ENCODE measurements at regions not wholly inside any gene's neighbourhood (a gene's known extent, or its start where the extent isn't known, plus 50 kb on each side); places are given as distances from the start of the nearest gene placed in this dataset.
"Not testable (repeated sequence)": the region's sequence is repeated elsewhere in the genome, so short reads cannot be mapped to it uniquely, and the experiment has no call there.

DNA sequence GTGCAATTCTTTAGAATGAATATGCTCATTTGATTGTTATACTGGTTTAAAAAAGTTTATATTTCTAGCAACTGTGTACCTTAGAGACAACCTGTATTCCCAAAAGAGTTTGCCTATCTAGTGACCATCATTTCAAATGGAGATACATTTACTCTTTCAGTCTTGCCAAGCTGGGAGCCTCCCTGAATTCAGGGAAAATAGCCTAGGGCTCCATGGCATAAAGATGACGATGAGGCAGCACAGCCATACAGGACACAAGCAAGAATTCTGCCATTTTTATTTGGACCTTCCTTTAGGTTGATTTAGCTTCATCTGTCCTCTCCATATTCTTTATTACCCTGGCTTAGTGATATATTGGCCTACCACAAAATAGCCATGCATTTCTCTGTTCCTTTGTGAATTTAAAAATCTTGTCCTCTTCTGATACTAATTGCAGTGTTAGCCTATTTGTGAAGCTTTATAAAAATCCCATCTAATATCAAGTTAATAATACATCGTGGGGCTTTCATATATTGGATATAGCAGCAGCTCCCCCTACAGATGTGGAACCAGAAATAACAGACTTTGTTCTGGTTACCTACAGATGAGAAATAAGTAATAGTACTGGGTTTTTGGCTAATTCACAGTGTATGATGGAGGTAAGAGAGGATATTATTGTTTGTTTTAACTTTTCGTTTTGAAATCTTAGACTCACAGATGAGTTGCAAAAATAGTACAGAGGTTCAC is 1661.9 kb upstream of the PIK3C3 start:
- peak; percentile 27 for DNase-seq

DNA sequence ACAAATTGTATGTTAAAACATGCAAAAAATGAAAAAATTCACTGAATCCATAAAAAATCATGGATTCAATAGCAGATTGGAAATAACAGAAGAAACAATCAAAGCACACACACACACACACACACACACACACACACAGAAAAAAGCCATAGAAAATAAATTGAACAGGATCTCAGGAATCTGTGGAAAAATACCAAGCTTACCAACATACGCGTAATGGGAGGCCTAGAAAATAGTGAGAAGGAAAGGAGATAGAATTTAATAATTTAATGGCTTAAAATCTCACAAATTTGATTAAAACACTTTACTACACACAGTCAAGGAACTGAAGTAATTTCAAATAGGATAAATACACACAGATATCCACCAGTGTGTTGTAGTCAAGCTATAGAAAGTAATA is 1671.5 kb upstream of the PIK3C3 start:
- no peak for DNase-seq

DNA sequence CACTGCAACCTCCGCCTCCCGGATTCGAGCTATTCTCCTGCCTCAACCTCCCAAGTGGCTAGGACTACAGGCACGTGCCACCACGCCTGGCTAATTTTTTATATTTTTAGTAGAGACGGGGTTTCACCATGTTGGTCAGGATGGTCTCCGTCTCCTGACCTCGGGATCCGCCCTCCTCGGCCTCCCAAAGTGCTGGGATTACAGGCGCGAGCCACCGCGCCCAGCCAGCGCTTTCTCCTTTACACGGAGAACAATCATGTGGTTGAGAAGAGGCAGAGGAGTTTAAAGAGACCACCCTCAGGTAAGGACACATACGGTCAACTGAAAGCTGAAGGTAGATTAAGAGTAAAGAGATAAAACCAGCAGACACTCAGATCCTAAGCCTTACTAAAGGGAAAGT is 1673.7 kb upstream of the PIK3C3 start:
- DNase-seq, result not testable (repeated sequence)

DNA sequence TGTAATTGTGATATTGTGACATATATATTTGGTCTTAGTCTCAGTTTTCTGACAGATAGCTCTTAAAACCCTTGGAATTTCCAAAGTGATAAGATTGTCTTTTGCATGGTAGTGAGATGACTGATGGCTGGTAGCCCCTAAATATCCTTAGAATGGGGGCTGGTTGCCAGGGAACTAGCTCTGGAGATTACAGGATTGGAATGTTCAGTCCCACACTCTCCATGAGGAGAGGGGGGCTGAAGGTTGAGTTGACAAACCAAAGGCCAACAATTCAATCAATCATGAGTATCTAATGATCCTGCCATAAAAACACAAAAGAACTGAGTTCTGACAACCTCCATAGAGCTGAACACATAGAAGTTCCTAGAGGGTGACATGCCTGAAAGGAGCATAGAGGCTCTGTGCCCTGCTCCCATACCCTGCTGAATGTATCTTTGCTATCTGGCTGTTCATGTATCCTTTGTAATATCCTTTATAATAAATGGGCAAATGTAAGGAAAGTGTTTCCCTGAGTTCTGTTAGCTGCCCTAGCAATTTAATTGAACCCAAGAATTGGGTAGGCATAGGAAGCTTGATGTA is 1680.3 kb upstream of the PIK3C3 start:
- DNase-seq, result no peak

DNA sequence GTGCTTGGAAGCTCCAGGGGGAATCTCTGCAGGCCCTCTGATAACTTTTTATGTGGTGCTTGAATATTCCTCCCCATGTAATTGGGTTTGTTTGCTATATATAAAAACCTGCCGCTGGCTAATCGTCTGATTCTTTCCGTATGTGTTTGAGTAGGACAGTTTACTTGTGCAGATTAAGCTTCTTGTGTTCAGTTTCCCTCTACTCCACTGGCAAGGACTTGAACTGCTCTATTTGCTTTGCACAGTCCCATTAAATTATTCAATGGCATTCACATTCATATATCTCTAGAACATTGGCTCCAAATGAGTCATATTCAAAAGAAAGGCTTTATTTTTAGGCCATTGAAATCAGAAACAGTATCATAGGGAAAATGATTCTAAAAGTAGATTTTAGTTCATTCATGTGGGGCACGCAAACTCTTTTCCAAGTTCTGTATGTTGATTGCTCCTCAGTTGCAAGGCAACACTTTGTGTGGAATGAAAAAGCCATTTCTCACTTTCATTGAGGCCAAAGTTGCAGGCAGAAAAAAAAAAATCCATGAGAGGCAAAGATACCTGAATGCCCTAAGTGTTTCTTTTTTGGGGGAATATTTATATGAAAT is 1682.3 kb upstream of the PIK3C3 start:
- DNase-seq, result no peak

DNA sequence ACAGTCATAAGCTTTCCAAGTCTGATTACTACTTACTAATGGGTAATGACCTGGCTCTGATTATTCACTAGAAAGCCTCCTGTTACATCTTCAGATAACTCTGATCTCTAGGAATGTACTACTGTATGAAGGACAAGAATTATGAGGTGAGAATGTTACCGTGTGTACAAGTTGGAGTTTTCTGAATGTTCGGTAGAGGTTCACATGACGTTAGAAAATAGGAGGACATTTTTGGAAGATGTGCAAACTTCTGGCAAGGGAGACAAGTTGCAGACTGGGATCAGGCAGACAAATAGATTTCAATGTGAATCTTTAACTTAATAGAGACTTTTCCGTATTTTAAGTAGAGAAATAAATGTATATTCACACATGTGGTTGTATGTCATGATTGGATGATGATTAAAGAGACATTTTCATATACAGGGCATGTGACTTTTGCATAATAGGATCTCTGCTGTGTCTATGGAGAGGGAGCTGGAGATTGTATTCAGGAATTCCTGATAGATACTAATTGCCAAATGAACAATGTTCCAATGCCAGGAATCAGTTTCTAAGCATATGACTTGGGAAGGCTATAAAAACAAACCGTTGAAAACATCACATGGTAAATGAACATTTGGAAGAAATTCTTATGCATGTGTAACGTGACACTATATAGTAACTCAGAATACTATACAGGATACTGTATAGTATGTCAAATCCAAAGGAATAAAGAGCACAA is 1695.8 kb upstream of the PIK3C3 start:
- no peak for DNase-seq

DNA sequence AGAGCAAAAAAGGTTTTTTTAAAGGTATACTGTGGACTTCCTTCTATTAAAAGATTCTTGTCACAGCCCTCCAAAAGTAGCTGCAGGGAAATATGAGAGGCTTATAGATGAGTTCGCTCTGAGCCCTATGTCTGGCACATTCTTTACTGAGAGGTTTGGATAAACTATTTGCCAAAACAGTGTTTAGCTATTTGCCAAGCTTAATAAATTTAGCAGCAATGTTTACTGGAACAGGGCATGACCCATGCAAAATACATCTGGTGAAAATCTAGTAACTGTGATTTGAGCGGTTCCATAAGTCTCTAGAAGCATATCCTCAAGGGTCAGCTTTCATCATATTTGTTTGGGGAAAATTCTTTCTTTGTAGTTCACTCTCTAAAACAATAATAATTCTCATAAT is 1696.7 kb upstream of the PIK3C3 start:
- no peak for DNase-seq

DNA sequence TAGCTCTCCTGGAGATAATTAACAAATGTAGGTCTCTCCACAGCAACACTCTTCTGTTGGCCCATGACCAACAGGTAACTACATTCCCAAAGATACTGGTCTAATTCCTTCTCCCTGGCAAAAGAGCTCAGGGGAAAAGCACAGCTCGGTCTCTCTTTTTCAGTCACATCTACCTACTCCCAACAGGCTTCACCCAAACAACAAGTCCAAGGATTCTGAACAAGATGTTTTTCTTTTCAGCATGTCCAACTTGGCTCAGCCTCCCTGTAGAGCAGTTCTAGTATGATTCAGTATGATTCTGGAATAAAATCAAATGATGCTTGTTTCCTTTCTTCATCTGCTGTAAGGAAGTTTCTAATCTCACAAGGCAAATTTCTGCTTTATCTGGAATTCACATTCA is 1704.8 kb upstream of the PIK3C3 start:
- no peak for DNase-seq

DNA sequence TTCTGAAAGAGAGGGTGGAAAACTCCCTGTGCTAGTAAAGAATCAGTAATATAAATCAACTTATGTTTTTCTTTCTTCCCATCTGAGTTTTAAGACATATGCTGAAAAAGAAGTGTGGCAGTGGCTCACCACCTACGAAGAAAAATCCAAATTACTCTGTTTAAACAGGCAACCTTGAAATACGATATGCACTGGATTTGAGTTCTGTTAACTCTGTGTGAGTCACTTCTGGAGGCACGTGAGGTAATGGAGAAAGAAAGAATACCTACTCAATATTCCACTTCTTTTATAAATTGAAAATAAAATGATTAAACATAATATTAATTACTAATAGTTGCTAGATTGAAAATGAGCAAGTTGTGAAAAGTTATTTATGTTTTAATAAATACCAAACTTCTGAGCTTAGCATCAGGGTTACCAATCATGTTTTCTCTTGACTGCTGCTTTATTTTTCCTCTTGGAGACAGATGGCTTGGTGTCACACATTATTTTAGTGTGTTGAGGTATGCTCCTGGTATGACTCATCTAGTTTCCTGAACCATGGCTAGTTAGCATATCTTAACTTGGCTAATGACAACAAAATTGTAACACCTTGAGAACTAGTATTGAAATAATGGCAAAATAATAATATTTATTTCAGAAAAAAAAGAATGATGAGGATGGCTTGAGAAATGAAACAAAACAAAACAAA is 1705.5 kb upstream of the PIK3C3 start:
- no peak for DNase-seq

DNA sequence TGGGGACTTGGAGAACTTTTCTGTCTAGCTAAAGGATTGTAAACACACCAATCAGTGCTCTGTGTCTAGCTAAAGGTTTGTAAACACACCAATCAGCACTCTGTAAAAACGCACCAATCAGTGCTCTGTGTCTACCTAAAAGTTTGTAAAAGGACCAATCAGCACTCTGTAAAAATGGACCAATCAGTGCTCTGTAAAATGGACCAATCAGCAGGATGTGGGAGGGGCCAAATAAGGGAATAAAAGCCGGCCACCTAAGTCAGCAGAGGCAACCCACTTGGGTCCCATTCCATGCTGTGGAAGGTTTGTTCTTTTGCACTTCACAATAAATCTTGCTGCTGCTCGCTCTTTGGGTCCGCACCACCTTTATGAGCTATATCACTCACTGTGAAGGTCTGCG is 1709.4 kb upstream of the PIK3C3 start:
- DNase-seq, result not testable (repeated sequence)

DNA sequence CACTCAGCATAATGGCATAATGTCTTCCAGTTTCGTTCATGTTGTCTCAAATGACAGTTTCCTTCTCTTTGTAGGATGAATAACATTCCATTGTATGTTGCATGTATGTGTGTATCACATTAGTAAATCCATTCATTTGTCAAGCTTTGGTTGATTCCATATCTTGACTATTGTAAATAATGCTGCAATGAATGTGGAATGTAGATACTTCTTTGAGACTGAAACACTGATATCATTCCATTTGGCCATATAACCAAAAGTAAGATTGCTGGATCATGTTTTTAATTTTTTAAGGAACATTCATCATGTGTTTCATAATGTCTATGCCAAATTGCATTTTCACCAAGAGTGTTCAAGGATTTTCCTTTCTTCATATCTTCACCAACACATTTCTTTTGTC is 1711.4 kb upstream of the PIK3C3 start:
- DNase-seq, result no peak

DNA sequence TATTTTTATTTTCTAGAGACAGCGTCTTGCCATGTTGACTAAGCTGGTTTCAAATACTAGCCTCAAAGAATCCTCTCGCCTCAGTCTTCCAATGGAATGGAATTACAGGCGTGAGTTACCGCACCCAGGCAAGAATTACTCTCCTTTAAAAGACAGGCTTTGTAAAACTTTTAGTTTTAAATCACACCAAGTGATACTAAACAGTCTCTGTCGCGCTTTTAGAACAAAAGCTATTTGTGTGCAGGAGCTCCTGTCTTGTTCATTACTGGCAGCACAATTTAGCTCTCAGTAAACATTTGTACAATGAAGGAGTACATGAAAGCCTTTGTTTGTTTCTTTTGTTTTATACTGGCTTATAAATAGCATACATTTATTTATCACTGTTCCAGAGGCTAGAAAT is 1719.2 kb upstream of the PIK3C3 start:
- no peak for DNase-seq

DNA sequence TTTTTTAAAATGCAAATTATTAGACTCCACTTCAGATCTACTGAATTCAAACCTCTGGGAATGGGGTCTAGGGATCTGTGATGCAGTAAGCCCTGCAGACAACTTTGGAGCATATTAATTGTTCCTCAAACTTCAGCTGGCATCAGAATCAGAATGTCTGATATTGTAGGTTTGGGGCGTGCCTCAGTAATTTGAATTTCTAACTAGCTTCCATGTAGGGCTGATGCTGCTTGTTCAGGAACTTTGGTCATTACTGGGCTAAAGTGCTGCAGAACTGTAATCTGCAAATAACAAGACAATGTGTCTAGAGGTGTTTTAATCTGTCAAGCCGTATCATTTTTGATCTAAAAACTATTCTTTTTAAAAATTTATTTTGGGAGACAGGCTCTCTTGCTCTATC is 1719.7 kb upstream of the PIK3C3 start:
- no peak for DNase-seq

DNA sequence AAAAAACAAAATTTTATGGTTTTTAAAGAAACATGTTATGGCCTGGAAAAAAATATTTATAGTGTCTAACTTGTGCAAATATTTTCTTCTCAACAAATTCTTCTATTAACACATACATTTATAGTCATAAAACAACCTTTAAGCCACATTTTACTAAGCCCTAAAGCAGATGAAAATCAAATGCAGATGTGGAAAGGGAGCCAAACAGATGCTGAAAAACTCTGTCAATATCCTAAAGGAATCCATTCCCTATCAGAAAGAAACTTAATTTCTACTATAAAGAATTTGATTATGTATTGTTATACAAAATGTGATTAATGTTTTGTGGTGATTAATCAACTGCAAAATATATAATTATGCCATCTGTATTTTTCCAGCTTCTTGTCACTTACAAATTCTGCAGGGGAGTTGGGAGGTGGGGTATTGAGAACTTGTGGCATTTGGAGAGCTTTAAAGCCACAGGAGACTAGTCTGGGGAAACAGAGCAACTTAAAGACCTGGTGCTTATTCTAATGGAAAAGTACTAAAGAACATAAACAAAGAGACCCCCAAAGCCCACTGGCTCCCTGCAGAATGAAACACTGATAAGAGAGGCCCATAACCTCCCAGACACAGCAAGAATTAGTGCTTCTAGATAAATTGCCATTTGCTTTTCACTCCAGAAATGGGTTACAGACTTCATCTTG is 1721.0 kb upstream of the PIK3C3 start:
- DNase-seq, result no peak

DNA sequence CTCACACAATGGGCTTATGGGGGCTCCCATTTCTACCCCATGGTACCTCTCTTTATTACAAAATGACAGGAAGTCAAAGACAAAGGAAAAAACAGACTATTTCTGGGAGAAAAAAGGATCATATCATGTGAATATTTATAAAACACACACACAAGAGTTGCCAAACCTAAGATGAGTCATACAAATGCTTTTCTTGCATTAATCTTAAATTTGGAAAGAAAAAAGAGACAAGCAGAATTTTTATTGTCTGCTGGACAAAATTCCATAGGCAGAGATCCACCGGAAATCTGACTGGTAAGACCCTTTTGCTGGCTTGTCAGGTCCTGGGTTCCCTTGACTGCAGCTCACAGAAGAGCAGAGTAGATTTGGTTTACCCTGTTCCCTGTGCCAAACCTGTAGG is 1732.3 kb upstream of the PIK3C3 start:
- DNase-seq, result no peak

DNA sequence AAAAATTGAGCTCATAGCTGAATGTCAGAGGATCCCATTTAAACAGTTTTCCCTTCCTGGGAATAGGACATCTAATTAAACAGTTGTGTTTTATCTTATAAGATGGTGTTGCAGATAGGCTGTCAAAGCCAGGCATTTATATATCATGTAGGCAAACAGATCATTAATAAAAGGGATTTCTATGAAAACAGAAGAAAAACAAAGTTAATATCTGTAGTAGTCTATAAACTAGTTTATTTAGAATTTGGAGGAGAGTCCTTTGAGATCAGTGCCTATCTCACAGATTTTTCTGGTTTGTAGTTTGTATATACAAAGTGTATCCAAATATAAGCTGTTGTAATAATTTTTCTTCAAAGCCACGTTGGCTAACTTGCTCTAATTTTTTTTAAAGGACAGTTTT is 1738.2 kb upstream of the PIK3C3 start:
- no peak for DNase-seq

DNA sequence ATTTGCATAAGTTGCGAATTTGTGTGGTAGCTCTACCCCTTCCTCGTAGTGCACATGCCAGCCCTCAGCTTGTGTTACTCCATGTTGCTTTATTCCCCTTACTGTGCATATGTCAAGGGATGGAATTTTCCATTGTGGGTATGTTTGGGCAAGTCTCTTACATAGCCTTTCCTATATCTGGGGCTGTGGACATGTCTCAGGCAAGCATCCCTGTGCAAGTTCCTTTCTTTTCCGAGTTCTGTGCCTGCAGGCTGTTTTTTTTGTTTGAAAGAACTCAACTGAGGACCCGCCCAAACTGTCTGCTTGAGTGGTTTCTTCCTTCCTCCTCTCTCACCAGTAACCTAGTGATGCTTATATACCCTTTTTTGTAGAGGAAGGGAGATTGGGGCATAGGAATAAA is 1739.1 kb upstream of the PIK3C3 start:
- no peak for DNase-seq

DNA sequence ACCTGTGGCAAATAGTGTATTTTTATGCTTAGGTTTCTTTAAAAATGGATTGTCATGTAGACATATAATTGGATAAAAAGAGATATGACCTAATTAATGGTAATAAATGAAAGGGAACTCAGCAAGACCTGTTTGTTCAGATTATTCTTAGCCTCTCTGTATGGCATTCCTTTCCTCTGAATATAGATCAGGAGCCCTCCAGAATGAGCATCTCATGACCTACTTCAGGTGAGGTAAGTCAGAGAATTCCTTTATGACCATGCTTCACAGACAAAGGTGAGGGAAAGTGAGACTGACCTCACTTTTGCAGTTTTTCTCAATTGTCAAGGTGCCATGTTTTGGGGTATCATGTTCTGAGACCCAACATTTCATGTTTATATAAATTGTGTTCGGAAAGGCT is 1744.3 kb upstream of the PIK3C3 start:
- DNase-seq, result no peak

DNA sequence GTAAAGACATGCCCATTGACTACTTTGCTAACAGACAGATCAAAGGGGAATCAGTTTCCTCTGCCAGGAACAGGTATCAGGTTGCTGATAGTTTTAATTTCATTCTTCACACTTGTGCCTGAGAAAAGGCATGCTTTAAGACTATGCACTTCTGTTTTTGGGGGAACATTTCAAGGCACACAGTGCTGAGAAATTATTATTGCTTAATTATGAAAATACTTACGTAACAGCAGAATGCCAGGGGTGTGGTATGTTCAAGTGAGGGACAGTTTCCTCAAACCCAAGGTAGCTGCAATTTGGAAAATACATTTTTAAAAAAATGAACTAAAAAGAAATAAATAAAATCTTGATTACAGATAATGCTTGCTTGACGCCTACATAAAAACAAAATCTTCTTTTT is 1746.1 kb upstream of the PIK3C3 start:
- DNase-seq, result no peak

DNA sequence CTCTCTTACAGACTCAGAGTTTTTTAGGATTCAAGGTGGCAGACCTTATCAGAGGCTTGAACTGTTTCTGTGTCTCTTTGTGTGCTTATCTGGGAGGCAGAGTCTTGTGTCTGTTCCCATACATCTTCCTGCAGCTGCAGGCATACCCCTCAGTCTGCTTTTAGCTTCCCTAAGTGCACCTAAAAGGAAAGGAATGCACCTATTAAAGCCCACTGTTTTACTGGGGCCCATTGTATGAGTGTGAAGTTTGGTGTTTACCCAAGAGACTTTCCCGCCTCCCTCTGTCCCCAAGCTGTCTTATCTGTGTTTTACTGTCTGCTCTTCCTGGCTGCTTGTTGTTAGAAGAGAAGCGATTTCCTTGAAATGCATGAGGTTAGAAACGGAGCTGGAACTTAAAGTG is 1757.3 kb upstream of the PIK3C3 start:
- DNase-seq, result no peak

DNA sequence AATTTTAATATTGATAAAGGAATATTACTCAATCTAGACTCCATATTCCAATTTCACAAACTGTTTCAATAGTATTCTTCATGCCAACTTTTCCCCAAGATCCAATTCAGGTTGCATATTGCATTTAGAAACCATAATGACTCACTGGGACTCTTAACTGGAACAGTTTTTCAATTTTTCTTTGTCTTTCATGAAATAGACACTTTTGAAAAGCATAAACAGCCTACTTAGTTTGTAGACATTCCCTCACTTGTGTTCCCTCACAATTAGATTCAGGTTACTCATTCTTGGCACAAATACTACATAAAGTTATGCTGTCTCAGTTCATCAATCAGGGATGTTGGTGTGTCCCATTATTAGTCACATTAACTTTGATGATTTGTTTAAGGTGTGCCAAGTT is 1768.4 kb upstream of the PIK3C3 start:
- DNase-seq, result no peak

DNA sequence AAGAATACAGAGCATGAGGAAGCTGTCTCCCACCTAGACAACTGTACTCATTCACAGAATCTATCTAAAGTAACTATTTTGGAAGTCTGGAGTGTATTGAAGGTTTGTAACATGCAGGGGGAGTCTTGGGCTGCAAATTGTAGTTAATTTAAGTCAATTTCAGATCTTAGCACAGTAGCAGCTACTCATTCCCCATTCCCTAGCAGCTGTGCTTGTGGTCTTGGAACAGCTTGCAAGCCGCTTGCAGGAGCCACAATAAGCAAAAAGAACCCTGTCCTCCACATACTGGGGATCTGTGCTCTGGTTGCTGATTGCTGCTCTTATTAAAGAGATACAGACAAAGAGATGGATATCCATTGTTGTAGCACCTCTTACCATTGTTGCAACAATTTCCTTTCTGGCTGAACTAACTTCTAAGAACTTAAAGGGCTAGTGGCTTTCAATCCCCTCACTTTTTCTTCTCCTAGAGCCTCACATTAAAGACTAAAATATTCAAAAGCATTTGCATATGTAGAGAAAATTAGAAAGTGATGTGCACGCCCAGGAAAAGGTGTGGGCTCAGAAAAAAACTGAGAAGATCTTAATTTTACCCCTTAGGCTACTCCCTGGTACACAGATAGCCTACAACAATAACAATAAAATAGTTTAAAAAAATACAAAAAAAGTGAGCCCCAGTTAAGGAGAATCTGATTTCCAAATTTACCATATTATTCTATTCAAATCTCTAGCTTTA is 1775.1 kb upstream of the PIK3C3 start:
- no peak for DNase-seq

Measured in NCI-H1092 treated with DMSO at 0.1 percent for 48 hours (cell line).